Activated T-cell treated with anti-CD3 and anti-CD28 coated beads, Interleukin-2, amount 50 U/mL, for 48 hours (primary cell): ENCODE measurements at regions not wholly inside any gene's neighbourhood (a gene's known extent, or its start where the extent isn't known, plus 50 kb on each side); places are given as distances from the start of the nearest gene placed in this dataset.
"Not testable (repeated sequence)": the region's sequence is repeated elsewhere in the genome, so short reads cannot be mapped to it uniquely, and the experiment has no call there.

Experiments used
- DNase-seq, 2 experiments: peaks; one replicate each; pipeline ENCODE4 v3.0.0-alpha.2; 2020

DNA sequence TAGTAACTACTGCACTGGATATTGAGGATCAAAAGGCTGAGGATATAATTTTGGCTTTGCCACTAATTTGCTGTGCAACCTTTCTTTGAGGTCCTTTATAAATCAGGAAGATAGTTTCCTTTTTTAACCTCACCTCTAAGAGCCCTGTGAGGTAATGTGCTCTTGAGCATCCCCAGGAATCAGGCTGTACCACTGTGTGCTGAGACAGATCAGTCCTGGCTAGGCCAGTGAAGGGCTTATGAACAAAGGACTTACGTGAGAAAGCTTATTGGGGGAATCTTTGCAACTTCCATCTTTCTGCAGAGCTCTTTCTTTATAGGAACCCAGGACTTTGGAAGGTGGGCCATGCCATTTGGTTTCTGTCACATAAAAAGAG lies 188.9 kb downstream of the SIPA1L2 start:
- no peak for DNase-seq

DNA sequence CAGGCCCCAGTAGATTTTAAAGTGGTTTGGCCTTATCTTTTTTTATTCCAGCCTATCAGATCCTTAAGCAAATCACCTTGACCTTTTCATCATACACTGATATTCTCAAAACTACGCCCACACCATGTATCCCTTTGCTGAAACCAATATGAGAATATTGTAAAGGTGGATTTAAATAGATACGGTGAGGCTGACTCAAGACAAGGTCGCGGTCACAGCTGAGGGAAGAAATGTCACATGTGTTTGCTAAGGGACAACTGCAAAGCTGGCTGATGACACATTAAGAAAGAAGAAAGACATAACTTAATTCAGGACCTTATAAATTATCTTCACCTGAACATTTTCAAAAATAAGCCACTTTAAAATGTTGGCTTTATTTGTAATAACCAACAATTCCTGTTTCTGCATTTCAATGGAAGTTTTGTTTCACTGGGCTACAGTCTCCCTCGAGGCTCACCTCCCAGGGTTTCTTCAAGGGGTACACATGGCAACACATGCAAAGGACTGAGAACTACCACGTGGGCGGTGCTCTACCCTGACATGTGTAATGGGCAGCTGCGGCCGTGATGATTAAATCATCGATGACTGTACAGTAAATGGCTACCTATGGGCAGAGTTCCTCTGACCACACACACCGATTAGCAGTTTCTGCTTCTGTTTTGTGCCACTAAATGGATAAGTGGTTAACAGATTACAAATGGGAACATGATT lies 189.5 kb downstream of the SIPA1L2 start:
- peak in 1 of 2 experiments; percentile 23 for DNase-seq

DNA sequence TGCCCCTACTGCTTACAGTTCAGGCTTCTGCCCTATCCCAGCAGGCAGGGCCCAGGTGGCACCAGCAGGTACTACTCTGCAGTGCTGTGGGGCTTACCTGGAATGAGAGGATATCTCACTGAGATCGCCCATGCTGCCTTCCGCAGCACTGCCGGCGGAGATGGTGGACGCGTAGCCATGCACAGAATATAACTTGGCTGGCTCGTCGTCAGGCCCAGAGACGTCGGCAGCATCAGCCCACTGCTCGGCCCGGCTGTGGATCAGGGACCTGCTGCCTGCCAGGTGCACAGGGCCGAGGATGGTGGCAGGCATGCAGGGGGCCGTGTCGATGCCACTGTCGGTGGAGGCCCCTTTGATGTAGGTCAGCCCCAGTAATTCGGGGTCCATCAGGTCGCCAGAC lies 190.9 kb downstream of the SIPA1L2 start:
- DNase-seq: no peak

DNA sequence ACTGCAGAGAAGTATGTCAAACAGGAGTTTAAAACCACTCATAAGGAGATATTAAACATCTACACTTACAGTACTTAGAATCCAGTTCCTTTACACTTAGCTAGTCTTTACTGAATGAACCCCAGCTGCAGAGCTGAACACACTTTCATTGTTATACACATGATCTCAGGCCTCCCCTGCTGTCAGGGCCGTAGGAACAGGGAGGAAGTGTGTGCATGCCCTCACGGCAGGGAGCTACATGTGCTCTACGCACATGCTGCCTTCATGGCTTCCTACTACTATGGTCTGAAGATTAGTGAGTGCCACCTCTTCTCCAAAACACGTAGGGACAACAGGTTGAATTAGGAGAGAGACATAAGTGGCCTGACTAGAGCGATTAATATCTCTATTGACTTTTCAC lies 191.5 kb downstream of the SIPA1L2 start:
- DNase-seq: no peak

DNA sequence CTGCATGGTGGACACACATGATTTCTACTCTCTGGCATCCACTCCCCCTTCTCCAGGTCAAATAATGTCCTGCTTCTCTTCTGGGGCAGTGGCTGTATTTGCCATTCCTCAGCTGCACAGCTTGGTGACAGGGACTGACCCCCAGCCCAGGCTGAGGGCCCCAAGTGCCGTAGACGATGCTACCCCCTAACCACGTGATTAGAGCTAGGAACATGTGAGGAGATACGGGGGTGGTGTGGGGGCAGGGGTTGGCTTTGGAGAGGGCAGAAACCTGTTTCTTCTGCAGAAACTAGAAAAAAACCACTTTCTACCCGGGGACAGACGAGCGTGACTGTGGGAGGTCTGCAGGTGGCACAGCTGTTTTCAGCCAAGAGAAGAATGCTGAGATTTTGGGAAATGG lies 192.4 kb downstream of the SIPA1L2 start:
- DNase-seq: no peak

DNA sequence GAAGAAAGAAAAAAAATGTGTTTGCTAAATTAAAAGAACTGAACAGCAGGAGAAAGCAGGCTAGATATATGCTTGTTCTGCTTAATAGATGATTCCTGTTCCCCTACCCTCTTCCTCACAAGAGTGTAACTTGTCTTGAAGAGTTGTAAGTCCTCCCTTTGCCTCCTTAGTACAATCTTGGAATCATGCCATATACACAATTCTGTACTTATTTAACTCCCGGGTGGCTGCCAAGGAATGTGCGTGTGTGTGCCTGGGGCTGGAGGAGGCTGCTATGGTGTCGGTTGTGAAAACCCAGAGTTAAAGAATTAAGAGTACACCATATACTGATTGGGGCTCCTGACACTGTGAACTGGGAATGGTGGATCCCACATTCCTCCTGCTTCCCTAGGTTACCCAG lies 194.2 kb downstream of the SIPA1L2 start:
- no peak for DNase-seq

DNA sequence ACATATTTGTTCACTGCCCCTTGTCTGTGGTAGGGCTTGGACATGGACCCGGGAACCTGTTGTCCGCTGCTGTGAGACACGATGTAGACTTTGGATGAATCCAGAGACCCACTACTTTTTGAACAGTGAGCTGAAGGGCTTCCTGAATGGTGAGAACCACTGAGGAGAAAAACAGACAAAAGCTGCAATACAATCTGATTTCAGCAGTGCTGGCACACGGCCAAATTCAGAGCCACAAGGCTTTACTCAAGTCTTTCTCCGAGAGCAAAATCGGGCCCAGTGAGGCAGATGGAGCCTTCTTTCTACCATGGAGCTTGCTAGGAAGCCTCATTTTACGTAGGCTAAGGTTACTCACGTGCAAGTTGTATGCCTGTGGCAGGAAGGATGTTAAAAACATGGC lies 197.6 kb downstream of the SIPA1L2 start:
- DNase-seq: no peak

DNA sequence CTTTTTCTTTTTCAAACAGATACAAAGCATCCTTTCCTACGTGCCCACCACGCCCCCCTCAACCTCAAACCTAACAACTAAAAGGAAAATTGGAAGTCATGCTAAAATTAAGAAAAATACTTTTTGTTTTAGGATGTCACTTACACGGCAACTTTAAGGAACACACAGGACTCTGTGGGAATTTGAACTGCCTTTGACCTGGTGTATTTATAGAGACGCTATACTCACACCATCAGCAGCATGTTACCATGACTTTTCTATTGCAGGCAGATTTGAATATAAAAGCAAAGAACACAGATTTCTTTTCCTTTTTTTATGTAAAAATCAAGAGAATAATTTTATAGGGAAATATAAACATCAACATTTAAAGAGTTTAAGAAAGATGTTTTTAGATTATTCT lies 198.2 kb downstream of the SIPA1L2 start:
- no peak for DNase-seq

DNA sequence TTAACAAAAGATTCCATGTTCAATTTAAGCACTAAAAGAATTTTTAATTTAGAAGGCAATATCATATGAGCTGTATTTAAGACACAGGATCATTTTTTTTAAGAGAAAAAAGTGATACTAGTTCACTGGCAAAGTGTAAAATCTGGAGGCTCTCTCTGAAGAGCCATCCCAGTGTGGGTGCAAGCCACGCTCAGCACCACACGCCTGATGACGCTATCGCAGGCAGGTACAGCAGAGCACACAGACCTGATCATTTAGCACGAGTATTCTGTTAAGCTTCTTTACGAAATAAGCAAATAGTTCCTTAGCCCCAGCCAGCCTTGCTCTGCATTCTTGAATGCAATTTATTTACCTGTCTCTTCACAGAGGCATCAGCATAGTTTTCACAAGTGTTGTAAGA lies 198.6 kb downstream of the SIPA1L2 start:
- no peak for DNase-seq

DNA sequence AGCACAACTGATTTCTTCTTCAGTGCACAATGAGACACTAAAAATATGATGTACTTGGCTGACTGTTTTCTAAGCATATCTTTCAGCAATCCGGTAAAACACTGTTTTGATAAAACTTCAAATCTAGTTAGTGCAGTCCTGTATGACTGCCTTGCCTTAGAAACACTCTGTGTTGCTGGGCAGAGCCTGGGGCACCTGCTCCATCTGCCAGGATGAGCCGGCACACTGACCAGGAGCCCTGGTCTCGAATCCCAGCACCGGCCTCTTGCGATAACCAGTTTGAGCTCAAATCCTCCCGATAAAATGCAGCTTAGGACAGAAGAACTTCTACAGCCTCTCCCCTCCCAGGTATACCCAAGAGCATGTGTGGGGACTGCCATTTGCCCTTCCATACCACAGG lies 199.5 kb downstream of the SIPA1L2 start:
- no peak for DNase-seq

DNA sequence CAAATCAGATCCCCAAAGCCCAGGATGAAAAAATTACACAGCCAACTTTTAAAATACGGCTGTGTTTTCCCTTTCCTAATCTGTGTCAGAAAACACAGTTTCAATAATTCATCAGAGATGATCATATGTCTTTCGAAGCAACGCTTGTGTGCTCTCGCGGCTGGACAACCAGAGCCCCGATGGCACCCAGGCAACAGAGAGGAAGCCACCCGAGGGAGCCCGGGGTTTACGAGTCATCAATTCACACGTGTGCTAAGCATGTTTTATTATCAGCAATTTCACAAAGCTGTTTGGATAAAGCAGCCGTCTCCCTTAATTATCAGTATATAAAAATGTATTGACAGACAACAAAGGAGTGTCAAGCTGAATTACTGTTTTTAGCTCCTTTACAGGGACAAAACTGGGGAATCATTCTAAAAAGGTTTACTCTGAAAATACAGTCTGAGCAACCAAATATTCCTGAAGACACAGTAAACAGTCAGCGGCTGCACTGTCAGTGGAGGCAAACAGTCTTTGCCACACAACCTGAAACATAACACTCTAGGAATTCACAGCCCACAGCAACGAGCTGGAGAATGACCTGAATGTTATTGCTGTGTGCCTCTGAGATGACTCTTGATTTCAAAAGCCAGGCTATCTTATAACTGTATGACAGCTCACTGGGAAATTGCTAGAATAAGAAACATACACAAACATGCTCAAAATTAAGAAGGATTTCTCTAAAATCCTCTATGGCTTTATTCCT lies 201.0 kb downstream of the SIPA1L2 start:
- DNase-seq: no peak

DNA sequence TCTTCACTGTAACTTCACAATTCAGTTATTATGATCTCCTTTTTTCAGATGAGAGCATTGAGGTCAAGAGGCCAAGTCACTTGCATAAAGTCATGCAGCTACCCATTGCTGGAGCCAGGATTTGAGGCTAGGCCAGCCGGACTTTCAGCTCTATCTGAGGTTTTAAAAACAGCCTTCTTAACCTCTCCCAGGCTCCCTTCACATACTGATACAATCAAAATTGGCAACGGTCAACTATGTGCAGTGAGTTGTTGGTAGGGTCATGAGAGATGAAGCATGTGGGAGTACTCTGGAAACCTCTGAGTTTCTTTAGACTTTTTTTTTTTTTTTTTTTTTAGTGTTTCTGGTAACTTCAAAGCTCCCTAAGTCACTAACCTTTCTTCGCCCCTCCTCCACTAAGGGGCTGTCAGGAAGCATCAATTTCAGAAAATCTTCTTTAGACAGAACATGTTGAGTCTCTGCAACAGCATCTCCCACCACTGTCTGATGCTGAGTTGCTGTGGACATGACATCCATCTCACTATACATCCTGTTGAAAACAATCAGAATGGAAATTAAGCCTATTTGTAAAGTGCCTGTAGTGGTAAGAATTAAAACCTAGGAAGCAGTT lies 201.8 kb downstream of the SIPA1L2 start:
- no peak for DNase-seq

DNA sequence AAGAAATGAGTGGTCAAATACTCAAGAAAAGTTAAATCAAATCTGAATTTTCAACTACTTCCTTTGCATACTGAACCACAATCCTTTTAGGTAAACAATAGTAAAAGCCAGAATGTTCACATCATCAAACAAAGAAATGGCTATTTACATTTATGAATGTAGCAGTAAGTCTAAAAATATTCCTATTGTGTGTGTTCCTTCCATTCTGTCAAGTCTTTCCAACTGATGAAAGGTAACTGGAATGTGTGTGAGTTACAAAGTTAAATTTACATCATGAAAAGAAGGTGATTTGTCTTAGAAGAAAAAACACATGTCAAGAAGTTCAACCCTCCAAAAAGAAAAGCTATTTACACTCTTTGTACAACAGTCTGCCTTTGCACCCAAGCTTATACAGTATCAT lies 203.1 kb downstream of the SIPA1L2 start:
- DNase-seq: no peak

DNA sequence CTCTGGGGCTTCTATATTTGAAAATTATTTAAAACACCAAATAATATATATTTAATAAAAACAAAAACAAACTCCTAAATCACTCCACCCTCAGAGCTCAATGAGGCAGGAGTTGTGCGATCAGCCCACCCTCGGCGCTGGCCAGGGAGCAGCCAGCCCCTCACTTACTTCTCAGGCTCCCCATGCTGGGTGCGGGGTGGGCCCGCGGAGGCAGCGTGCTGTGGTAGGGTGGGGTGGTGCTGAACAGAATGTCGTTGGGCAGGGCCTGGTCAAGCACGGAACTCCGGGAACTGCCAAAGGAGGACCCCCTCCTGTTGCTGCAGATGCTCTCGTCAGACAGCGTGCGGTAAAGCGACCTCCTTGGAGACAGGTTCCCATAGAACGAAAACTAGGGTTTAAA lies 204.5 kb downstream of the SIPA1L2 start:
- no peak for DNase-seq

DNA sequence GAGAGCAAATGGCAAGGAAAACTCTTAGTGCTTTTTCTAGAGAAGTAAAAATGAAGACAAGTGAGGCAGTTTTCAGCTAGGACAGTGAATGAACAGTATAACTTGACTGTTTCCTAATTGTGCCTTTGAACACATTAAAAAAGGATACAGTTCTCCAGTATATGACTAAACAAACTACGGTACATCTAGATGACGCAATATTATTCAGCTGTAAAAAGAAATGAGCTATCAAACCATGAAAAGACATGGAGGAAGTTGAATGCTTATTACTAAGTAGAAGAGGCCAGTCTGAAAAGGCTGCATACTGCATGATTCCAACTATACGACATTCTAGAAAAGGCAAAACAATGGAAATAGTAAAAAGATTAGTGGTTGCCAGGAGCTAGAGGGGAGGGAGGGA lies 206.3 kb downstream of the SIPA1L2 start:
- no peak for DNase-seq

DNA sequence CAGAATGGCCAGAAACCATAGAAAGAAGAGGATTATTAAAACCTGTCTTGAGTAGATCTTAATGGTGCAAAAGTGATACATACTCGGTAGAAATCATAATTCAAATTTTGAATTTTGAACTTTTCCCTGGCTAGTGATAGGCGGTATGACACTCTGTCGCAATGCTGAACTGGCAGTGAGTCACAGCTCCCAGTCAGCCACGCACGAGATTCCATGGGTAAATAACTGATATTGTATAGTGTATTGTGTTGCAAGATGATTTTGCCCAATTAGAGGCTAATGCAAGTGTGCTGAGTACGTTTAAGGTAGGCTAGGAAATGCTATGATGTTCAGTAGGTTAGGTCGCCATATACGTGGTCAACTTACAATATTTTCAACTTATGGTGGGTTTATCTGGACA lies 207.0 kb downstream of the SIPA1L2 start:
- no peak for DNase-seq

DNA sequence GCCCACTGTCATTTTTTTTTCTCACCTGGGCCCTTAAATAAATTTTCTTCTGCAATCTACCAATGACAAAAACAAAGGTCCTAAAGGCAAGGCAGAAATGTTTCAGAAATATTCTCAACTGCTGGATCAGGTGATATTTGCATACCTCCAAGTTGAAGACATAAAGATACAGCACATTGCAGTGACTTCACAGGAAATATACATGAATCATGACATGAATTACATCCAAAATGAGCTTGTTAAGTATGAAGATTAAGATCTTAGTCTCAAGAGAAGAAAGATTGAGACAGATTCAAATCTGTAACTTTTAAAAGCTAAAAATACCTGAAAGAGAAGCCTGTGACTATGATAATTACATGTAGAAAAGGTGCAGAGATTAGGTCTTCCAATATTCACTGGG lies 207.8 kb downstream of the SIPA1L2 start:
- DNase-seq: no peak

DNA sequence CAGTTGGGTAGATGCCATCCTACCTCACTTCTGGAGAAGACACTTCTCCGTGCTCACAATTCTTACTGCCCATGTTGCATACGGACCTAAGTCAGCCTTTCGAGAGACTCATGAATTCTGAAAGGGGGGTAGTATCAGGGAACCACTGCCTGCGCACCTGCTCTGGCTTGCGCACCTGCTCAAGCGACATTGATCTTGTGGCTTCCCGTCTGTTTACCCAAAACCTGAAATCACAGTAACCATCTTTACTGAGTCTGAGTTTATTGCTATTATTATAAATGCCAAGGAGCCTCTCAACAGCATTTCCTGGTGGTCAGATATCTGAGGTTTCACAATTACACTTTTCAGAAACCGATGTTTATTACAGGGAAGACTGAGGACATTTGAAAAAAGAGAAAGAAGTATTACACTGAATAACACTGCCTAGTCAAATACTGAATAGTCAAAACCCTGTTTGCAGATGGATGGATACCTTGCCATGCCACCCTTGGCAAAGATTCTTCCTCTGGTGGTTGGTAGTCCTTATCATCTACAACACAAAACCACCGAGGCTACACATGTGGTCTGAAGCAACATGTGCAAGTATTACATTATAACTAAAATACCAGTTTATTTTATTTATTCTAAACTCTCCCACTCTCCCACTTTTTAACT lies 208.7 kb downstream of the SIPA1L2 start:
- no peak for DNase-seq

DNA sequence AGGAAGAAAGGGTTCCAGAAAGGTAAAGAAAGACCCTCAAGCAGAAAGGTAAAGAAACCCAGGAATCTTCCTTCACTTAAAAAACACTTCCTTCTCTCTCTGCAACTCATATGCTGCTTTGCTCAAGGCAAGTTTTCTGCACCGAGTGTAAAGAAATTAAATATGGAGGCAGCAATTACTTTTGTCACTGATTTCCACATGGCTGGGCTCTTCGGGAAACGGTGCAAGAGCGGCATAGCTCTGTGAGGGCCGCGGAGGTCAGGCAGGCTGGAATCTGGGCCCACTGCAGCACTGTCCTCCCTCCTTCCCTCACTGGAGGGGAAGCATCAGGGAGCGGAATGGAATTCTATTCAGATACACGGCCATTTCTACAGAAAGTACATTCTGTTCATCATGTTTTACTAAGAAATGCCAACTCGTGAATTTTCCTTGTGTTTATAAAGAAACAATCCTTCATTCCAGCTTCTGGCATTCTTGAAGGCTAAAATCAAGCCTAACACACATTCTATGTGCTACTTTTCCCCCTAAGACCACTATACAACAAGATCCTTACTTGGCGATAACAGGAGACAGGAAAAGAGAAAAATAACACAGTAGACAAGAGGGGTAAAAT lies 212.2 kb downstream of the SIPA1L2 start:
- DNase-seq: no peak

DNA sequence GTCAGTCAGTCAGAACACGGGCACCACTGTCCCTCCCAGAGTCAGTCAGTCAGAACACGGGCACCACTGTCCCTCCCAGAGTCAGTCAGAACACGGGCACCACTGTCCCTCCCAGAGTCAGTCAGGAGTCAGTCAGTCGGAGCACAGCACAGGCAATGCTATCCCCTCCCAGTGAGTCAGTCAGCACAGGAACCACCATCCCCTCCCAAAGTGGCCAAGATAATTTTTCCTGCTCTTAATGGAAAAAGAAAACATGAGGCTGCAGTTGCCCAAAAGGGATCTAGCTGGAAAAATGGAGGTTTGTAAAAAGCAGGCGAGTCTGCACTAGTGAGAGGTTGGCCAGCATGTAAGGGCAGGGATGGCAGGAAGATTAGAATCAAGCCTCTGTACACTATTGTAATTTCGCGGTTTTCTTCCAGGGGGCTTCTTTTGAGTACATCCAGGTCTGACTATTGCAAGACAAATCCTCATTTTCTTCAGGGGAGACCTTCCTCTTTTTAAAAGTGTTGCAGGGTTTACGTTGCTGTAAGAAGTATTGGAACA lies 213.8 kb downstream of the SIPA1L2 start:
- no peak for DNase-seq

DNA sequence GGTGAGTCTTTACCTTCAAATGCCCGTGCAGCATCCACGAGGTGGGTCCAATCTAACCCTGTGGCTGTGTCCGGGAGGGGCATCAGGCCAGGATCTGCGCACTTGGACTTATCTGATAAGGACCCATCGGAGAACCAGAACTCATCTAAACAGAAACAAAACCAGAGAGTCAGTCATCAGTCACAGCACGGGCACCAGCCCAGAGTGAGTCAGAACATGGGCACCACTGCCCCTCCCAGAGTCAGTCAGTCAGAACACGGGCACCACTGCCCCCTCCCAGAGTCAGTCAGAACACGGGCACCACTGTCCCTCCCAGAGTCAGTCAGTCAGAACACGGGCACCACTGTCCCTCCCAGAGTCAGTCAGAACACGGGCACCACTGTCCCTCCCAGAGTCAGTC lies 214.5 kb downstream of the SIPA1L2 start:
- not testable (repeated sequence) for DNase-seq

DNA sequence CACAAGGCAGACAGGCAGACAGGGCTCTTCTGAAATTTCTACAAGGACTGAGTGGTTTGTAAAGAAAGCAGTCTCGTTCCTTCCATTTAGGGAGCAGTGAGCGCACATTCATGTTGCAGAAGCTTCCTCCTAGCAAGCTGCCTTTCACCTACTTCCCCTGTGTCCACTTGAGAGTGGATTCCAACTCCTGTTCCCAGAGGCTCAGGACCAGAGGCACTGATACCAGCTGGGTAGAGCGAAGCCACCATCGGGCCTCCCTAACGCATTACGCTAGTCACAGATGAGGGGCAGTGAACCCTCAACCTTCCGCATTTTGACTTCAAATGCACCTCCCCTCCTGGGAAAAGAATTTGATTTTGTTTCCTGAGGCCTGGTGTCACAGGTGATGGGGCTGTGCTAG lies 215.8 kb downstream of the SIPA1L2 start:
- no peak for DNase-seq

DNA sequence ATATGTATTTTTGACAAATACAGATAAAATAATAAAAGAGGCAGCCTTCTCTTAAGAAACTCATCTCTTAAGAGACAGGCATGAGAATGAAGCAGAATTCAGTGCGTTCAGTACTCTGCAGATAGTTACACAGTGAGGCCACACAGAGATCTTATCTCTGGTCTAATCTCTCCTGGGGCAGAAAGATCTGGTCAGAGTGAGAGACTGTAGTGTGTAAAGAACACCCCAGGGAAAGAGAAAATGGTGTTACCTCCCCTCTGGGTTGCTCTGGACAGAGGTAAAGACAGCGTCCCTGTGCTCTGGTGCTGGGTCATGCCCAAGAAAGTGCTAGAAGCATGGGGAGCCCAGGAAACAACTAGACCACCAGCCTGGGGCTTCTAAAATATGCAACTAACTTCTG lies 216.3 kb downstream of the SIPA1L2 start:
- DNase-seq: no peak
